Neural cell (in vitro differentiated cells): ENCODE measurements at regions not wholly inside any gene's neighbourhood (a gene's known extent, or its start where the extent isn't known, plus 50 kb on each side); places are given as distances from the start of the nearest gene placed in this dataset.

Source experiments
- CTCF ChIP-seq: fragments of 450-650 bp; IDR thresholded peaks from 2 replicates; pipeline ENCODE4 v1.5.1; 2014; ENCODE audit warnings: antibody characterized with exemption, mild to moderate bottlenecking, moderate library complexity; ENCODE audit not compliant: poor library complexity, severe bottlenecking
- EZH2 ChIP-seq: fragments of 200-600, 300-800 bp; shearing (Covaris generic), sonication (generic); IDR thresholded peaks from 2 replicates; pipeline ENCODE4 v1.6.1; 2014; ENCODE audit warnings: antibody characterized with exemption, low read length, borderline replicate concordance, mild to moderate bottlenecking; ENCODE audit not compliant: insufficient read depth, poor library complexity, severe bottlenecking
- POLR2AphosphoS5 ChIP-seq: IDR thresholded peaks from 2 replicates; pipeline ENCODE4 v1.6.1; 2012
- REST ChIP-seq: IDR thresholded peaks from 2 replicates; pipeline ENCODE4 v1.6.1; 2012; ENCODE audit warnings: borderline replicate concordance

- TF ChIP-seq CTCF: no peak
- no peak for TF ChIP-seq EZH2
- TF ChIP-seq POLR2AphosphoS5: no peak
- TF ChIP-seq REST: no peak
Measured at GRCh38 chr2:128390991-128391630, 72.4 kb upstream of the HS6ST1 start.
